ENCODE measurements at regions not wholly inside any gene's neighbourhood (a gene's known extent, or its start where the extent isn't known, plus 50 kb on each side); places are given as distances from the start of the nearest gene placed in this dataset.

DNA sequence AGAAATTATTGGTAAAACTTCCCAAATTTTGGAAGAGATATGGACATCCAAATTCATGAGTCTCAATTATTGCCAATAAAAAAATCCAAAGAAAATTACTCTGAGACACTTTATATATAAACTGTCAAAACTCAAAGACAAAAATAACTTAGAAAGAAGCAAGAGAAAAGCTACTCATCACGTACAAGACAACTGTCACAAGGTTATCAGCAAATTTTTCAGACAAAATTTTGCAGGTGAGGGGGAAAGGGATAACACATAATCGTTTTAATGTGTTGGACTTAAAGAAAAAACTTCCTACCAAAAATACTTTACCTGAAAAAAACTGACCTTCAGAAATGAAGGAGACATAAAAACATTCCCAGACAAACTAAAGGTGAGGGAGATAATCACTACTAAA, 272.5 kb downstream of the THBS2 start:
- TF ChIP-seq, protein P1, sequence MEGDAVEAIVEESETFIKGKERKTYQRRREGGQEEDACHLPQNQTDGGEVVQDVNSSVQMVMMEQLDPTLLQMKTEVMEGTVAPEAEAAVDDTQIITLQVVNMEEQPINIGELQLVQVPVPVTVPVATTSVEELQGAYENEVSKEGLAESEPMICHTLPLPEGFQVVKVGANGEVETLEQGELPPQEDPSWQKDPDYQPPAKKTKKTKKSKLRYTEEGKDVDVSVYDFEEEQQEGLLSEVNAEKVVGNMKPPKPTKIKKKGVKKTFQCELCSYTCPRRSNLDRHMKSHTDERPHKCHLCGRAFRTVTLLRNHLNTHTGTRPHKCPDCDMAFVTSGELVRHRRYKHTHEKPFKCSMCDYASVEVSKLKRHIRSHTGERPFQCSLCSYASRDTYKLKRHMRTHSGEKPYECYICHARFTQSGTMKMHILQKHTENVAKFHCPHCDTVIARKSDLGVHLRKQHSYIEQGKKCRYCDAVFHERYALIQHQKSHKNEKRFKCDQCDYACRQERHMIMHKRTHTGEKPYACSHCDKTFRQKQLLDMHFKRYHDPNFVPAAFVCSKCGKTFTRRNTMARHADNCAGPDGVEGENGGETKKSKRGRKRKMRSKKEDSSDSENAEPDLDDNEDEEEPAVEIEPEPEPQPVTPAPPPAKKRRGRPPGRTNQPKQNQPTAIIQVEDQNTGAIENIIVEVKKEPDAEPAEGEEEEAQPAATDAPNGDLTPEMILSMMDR (IDR thresholded peaks at IDR 0.05) = no peak
- TF ChIP-seq EZH2 (IDR thresholded peaks at IDR 0.05) (no peak), EZH2phosphoT487 (IDR thresholded peaks at IDR 0.05) (no peak)
